MM.1S (cell line): ENCODE measurements at regions not wholly inside any gene's neighbourhood (a gene's known extent, or its start where the extent isn't known, plus 50 kb on each side); places are given as distances from the start of the nearest gene placed in this dataset.

Experiments used
- DNase-seq: peaks from one replicate; pipeline ENCODE4 v3.0.0-alpha.2; 2015
- H2AFZ ChIP-seq: fragments of 300-600 bp; sonication (generic); 2 replicates; pipeline ENCODE4 v1.6.0; 2016; ENCODE audit warnings: antibody characterized with exemption, low read length
- H3F3A ChIP-seq: fragments of 300-600 bp; sonication (generic); 2 replicates; pipeline ENCODE4 v1.6.1; 2016; ENCODE audit warnings: mild to moderate bottlenecking, antibody characterized with exemption, low read length, moderate library complexity, mixed read lengths; ENCODE audit not compliant: insufficient read depth
- H3K27ac ChIP-seq: fragments of 300-600 bp; sonication (generic); 2 replicates; pipeline ENCODE4 v1.5.1; 2016; ENCODE audit warnings: mild to moderate bottlenecking, low read length
- H3K27me3 ChIP-seq: fragments of 300-600 bp; sonication (generic); replicated peaks from 2 replicates; pipeline ENCODE4 v1.6.0; 2016; ENCODE audit warnings: low read length; ENCODE audit not compliant: insufficient read depth
- H3K36me3 ChIP-seq: fragments of 300-600 bp; sonication (generic); replicated peaks from 2 replicates; pipeline ENCODE4 v1.6.1; 2016; ENCODE audit warnings: mild to moderate bottlenecking, low read length, mixed read lengths; ENCODE audit not compliant: insufficient read depth
- H3K4me1 ChIP-seq: fragments of 300-600 bp; sonication (generic); 2 replicates; pipeline ENCODE4 v1.6.1; 2016; ENCODE audit warnings: low read length, mixed read lengths
- H3K4me2 ChIP-seq: fragments of 300-600 bp; sonication (generic); 2 replicates; pipeline ENCODE4 v1.6.0; 2016; ENCODE audit warnings: low read depth, low read length
- H3K4me3 ChIP-seq: fragments of 300-600 bp; sonication (generic); 2 replicates; pipeline ENCODE4 v1.5.1; 2016; ENCODE audit warnings: low read length, mixed read lengths
- H3K79me2 ChIP-seq: fragments of 300-600 bp; sonication (generic); 2 replicates; pipeline ENCODE4 v1.6.1; 2016; ENCODE audit warnings: mixed run types, low read length, mixed read lengths
- H3K9ac ChIP-seq: fragments of 300-600 bp; sonication (generic); 2 replicates; pipeline ENCODE4 v1.6.1; 2016; ENCODE audit warnings: low read length, mixed read lengths
- H3K9me2 ChIP-seq: fragments of 300-600 bp; sonication (generic); replicated peaks from 2 replicates; pipeline ENCODE4 v1.6.1; 2016; ENCODE audit warnings: mild to moderate bottlenecking, low read length, mixed read lengths; ENCODE audit not compliant: insufficient read depth
- H3K9me3 ChIP-seq: fragments of 300-600 bp; sonication (generic); replicated peaks from 2 replicates; pipeline ENCODE4 v1.6.1; 2016; ENCODE audit warnings: mild to moderate bottlenecking, low read length, mixed read lengths; ENCODE audit not compliant: insufficient read depth
- H4K20me1 ChIP-seq: fragments of 300-600 bp; sonication (generic); 2 replicates; pipeline ENCODE4 v1.6.1; 2016; ENCODE audit warnings: mild to moderate bottlenecking, low read length, moderate library complexity, mixed read lengths; ENCODE audit not compliant: insufficient read depth
- EZH2 ChIP-seq: fragments of 300-600 bp; sonication (generic); optimal IDR thresholded peaks from 2 replicates; pipeline ENCODE3; 2017; ENCODE audit warnings: low read depth, mild to moderate bottlenecking, antibody characterized with exemption, low read length, mixed read lengths
- EZH2phosphoT487 ChIP-seq: fragments of 300-600 bp; sonication (generic); IDR thresholded peaks from 2 replicates; pipeline ENCODE4 v1.6.1; 2018; ENCODE audit warnings: antibody characterized with exemption, low read length
- TF ChIP-seq, protein P1 (sequence below): fragments of 300-600 bp; sonication (generic); IDR thresholded peaks from 2 replicates; pipeline ENCODE4 v1.5.1; 2016; ENCODE audit warnings: antibody characterized with exemption, low read length, mixed read lengths

GRCh38 chr11:80328774-80329173 is 887.9 kb upstream of the TENM4 start:
- Histone ChIP-seq H3F3A (no peaks in the 10 kb centered on the region), H3K9me3 (no peaks in the 10 kb centered on the region), H3K4me3 (no peak overlapping the region), H4K20me1 (no peaks in the 10 kb centered on the region), H3K27me3 (no peaks in the 10 kb centered on the region), H3K9me2 (no peaks in the 10 kb centered on the region), H3K4me1 (no peaks in the 10 kb centered on the region), H3K36me3 (no peaks in the 10 kb centered on the region), H3K4me2 (no peak overlapping the region), H3K27ac (no peak overlapping the region), H3K9ac (no peak overlapping the region), H2AFZ (no peak overlapping the region), H3K79me2 (no peaks in the 10 kb centered on the region)
- no peak for TF ChIP-seq EZH2
- TF ChIP-seq, protein P1, sequence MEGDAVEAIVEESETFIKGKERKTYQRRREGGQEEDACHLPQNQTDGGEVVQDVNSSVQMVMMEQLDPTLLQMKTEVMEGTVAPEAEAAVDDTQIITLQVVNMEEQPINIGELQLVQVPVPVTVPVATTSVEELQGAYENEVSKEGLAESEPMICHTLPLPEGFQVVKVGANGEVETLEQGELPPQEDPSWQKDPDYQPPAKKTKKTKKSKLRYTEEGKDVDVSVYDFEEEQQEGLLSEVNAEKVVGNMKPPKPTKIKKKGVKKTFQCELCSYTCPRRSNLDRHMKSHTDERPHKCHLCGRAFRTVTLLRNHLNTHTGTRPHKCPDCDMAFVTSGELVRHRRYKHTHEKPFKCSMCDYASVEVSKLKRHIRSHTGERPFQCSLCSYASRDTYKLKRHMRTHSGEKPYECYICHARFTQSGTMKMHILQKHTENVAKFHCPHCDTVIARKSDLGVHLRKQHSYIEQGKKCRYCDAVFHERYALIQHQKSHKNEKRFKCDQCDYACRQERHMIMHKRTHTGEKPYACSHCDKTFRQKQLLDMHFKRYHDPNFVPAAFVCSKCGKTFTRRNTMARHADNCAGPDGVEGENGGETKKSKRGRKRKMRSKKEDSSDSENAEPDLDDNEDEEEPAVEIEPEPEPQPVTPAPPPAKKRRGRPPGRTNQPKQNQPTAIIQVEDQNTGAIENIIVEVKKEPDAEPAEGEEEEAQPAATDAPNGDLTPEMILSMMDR, result no peak
- no peak for TF ChIP-seq EZH2phosphoT487
- DNase-seq, result no peak

DNA sequence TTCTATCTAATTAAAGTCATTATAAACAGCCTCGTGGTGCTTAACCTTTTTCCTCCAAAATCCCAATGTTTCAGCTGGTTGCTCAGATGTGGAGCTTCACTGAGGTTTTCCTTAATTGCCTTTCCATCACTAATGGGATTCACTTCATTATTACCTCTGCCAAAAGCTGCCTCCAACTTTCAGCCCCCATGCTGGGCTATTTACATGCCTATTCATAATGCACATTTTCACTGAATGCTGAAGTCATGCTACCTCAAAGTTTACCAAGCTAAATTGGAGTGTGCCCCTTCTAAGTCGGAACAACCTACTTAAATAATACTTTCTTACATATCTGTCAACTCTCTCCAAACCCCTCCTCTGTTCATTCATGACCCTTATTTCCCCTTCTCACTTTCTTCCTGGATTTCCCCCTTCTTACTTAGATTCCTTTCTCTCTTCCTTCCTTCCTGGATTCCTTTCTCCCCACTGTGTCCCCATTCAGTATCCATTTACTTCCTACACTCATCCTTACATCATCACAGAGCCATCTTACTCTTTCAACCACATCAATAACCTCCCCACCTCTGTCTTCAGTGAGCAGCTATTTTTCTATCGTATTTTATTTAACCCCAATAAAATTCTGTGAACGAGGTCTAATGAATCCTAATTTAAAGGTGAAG is 887.3 kb upstream of the TENM4 start:
- no peaks in the 10 kb centered on the region for H3K27me3 ChIP-seq
- TF ChIP-seq, protein P1, result no peak
- TF ChIP-seq EZH2phosphoT487 (no peak), EZH2 (no peak)
- no peak overlapping the region for H2AFZ ChIP-seq
- H3K9me2 ChIP-seq, result no peaks in the 10 kb centered on the region
- no peaks in the 10 kb centered on the region for H3K36me3 ChIP-seq
- no peaks in the 10 kb centered on the region for H3K9me3 ChIP-seq
- H3K27ac ChIP-seq, result no peak overlapping the region
- H3F3A ChIP-seq, result no peaks in the 10 kb centered on the region
- H3K79me2 ChIP-seq, result no peaks in the 10 kb centered on the region
- H3K4me1 ChIP-seq, result no peaks in the 10 kb centered on the region
- no peak overlapping the region for H3K4me3 ChIP-seq
- no peak for DNase-seq
- no peaks in the 10 kb centered on the region for H4K20me1 ChIP-seq
- no peak overlapping the region for H3K9ac ChIP-seq
- no peak overlapping the region for H3K4me2 ChIP-seq

DNA sequence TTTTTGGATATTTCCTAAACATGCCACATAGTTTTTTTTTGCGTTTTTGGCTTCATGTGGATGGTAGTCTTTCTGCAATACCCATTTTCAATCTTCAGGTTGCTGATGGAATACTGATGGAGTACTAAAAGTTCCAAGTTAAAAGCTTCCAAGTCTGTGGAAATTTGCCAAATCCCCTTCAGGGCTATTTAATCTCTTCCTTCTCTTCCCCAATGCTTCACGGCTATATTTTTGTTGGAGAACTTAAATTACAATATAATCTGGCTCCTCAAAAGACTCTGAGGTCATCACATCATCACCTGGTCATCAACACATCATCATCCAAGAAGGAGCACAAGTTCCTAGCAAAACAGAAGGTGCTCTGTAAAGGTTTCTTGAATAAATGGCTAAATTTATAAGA is 881.0 kb upstream of the TENM4 start:
- no peak overlapping the region for H3K27ac ChIP-seq
- no peaks in the 10 kb centered on the region for H3K79me2 ChIP-seq
- no peaks in the 10 kb centered on the region for H3K36me3 ChIP-seq
- peaks cover 23% of the 10 kb centered on the region for H3K4me1 ChIP-seq
- no peaks in the 10 kb centered on the region for H4K20me1 ChIP-seq
- H3K4me2 ChIP-seq, result no peak overlapping the region
- H3K9me2 ChIP-seq, result no peaks in the 10 kb centered on the region
- no peaks in the 10 kb centered on the region for H3K9me3 ChIP-seq
- H3F3A ChIP-seq, result peaks cover 9% of the 10 kb centered on the region; the same call in 1 of the 2 replicates
- H2AFZ ChIP-seq, result no peak overlapping the region
- no peak overlapping the region for H3K9ac ChIP-seq
- TF ChIP-seq, protein P1, result no peak
- TF ChIP-seq EZH2 (no peak), EZH2phosphoT487 (no peak)
- no peak overlapping the region for H3K4me3 ChIP-seq
- no peak for DNase-seq
- H3K27me3 ChIP-seq, result no peaks in the 10 kb centered on the region
